H9 (cell line): ENCODE measurements at regions not wholly inside any gene's neighbourhood (a gene's known extent, or its start where the extent isn't known, plus 50 kb on each side); places are given as distances from the start of the nearest gene placed in this dataset.

Experiments used
- DNase-seq: peaks from one replicate; pipeline ENCODE4 v3.0.0-alpha.2; 2017
- H2AFZ ChIP-seq: one replicate; pipeline ENCODE4 v1.6.1; 2013; ENCODE audit warnings: mild to moderate bottlenecking, low read length, control low read depth, moderate library complexity
- H2AK5ac ChIP-seq: 2 replicates; pipeline ENCODE4 v1.6.1; 2013; ENCODE audit warnings: low read length, control low read depth, mixed read lengths; ENCODE audit not compliant: insufficient read length
- H2BK120ac ChIP-seq: one replicate; pipeline ENCODE4 v1.6.1; 2013; ENCODE audit warnings: low read depth, mild to moderate bottlenecking, low read length, control low read depth, inconsistent platforms; ENCODE audit not compliant: poor library complexity, severe bottlenecking
- H2BK12ac ChIP-seq: 2 replicates; pipeline ENCODE4 v1.6.1; 2013; ENCODE audit warnings: low read length, control low read depth, mixed read lengths, low read depth; ENCODE audit not compliant: insufficient read length
- H2BK15ac ChIP-seq: 2 replicates; pipeline ENCODE4 v1.6.1; 2013; ENCODE audit warnings: low read depth, low read length, control low read depth
- H2BK20ac ChIP-seq: one replicate; pipeline ENCODE4 v1.6.1; 2013; ENCODE audit warnings: low read depth, mild to moderate bottlenecking, low read length, control low read depth, inconsistent platforms; ENCODE audit not compliant: poor library complexity, severe bottlenecking
- H2BK5ac ChIP-seq: 2 replicates; pipeline ENCODE4 v1.6.1; 2013; ENCODE audit warnings: low read length, control low read depth, mixed read lengths; ENCODE audit not compliant: insufficient read length
- H3K14ac ChIP-seq: 2 replicates; pipeline ENCODE4 v1.6.1; 2013; ENCODE audit warnings: low read length, control low read depth; ENCODE audit not compliant: insufficient read depth
- H3K18ac ChIP-seq: 2 replicates; pipeline ENCODE4 v1.6.1; 2013; ENCODE audit warnings: low read depth, mild to moderate bottlenecking, mixed read lengths, low read length, control low read depth; ENCODE audit not compliant: insufficient read length
- H3K23ac ChIP-seq: 2 replicates; pipeline ENCODE4 v1.6.1; 2013; ENCODE audit warnings: low read length, control low read depth, mixed read lengths, low read depth; ENCODE audit not compliant: insufficient read length
- H3K23me2 ChIP-seq: 2 replicates; pipeline ENCODE4 v1.6.1; 2013; ENCODE audit warnings: low read depth, mild to moderate bottlenecking, mixed read lengths, low read length, control low read depth; ENCODE audit not compliant: insufficient read length, poor library complexity, severe bottlenecking
- H3K27ac ChIP-seq: 2 replicates; pipeline ENCODE4 v1.5.1; 2013; ENCODE audit warnings: low read length, control low read depth, mixed read lengths, low read depth; ENCODE audit not compliant: insufficient read length
- H3K27me3 ChIP-seq: 2 replicates; pipeline ENCODE4 v1.6.1; 2013; ENCODE audit warnings: low read length, control low read depth, inconsistent platforms; ENCODE audit not compliant: insufficient read depth
- H3K4ac ChIP-seq: 2 replicates; pipeline ENCODE4 v1.6.1; 2013; ENCODE audit warnings: low read depth, mild to moderate bottlenecking, control low read depth, inconsistent platforms, low read length, moderate library complexity
- H3K4me1 ChIP-seq: 2 replicates; pipeline ENCODE4 v1.6.1; 2013; ENCODE audit warnings: low read length, control low read depth, inconsistent platforms; ENCODE audit not compliant: insufficient read depth
- H3K4me2 ChIP-seq: 2 replicates; pipeline ENCODE4 v1.6.1; 2013; ENCODE audit warnings: low read length, control low read depth, mixed read lengths; ENCODE audit not compliant: insufficient read length, insufficient read depth
- H3K56ac ChIP-seq: 2 replicates; pipeline ENCODE4 v1.6.1; 2013; ENCODE audit warnings: low read depth, mild to moderate bottlenecking, mixed read lengths, low read length, control low read depth; ENCODE audit not compliant: insufficient read length
- H3K79me1 ChIP-seq: 2 replicates; pipeline ENCODE4 v1.6.1; 2013; ENCODE audit warnings: low read depth, mild to moderate bottlenecking, moderate library complexity, low read length, control low read depth, inconsistent platforms; ENCODE audit not compliant: insufficient read depth, poor library complexity, severe bottlenecking
- H3K79me2 ChIP-seq: 2 replicates; pipeline ENCODE4 v1.6.1; 2013; ENCODE audit warnings: low read length, control low read depth, inconsistent platforms; ENCODE audit not compliant: insufficient read depth
- H3K9ac ChIP-seq: 2 replicates; pipeline ENCODE4 v1.6.1; 2013; ENCODE audit warnings: low read length, control low read depth, mixed read lengths; ENCODE audit not compliant: insufficient read length; ENCODE audit errors: extremely low read depth
- H3K9me3 ChIP-seq: one replicate; pipeline ENCODE4 v1.6.1; 2013; ENCODE audit warnings: low read depth, low read length, inconsistent platforms; ENCODE audit not compliant: control insufficient read depth
- H3T11ph ChIP-seq: one replicate; pipeline ENCODE4 v1.6.1; 2013; ENCODE audit warnings: mild to moderate bottlenecking, low read length, control low read depth, inconsistent platforms
- H4K20me1 ChIP-seq: one replicate; pipeline ENCODE4 v1.6.1; 2013; ENCODE audit not compliant: control insufficient read depth, insufficient read length, insufficient read depth
- H4K5ac ChIP-seq: 2 replicates; pipeline ENCODE4 v1.6.1; 2013; ENCODE audit warnings: low read depth, mild to moderate bottlenecking, mixed read lengths, low read length, control low read depth; ENCODE audit not compliant: insufficient read length
- H4K8ac ChIP-seq: replicated peaks from 2 replicates; pipeline ENCODE4 v1.6.1; 2013; ENCODE audit warnings: low read length, control low read depth, mixed read lengths, low read depth; ENCODE audit not compliant: insufficient read length
- H4K91ac ChIP-seq: 2 replicates; pipeline ENCODE4 v1.6.1; 2013; ENCODE audit warnings: low read depth, mild to moderate bottlenecking, moderate library complexity, mixed read lengths, low read length, control low read depth; ENCODE audit not compliant: insufficient read length
- H3K27ac Mint-ChIP-seq, 3 experiments: 2 replicates in 2 of 3; 3 replicates in 1 of 3; pipeline ENCODE4 v1.8.0; 2020 to 2021; ENCODE audit warnings: mixed read lengths in 3 of 3, mild to moderate bottlenecking in 1 of 3, moderate library complexity in 1 of 3
- H3K27me3 Mint-ChIP-seq: 2 replicates; pipeline ENCODE4 v1.8.0; 2021; ENCODE audit warnings: low read depth, mild to moderate bottlenecking, moderate library complexity, mixed read lengths
- H3K36me3 Mint-ChIP-seq, 3 experiments: 2 replicates in 2 of 3; 3 replicates in 1 of 3; pipeline ENCODE4 v1.8.0; 2020 to 2021; ENCODE audit warnings: low read depth in 3 of 3, mixed read lengths in 3 of 3; ENCODE audit not compliant: insufficient read depth in 1 of 3
- H3K4me1 Mint-ChIP-seq, 2 experiments: 2 replicates each; pipeline ENCODE4 v1.8.0; 2020; ENCODE audit warnings: mixed read lengths in 2 of 2
- H3K4me3 Mint-ChIP-seq, 2 experiments: 2 replicates in 1 of 2; 3 replicates in 1 of 2; pipeline ENCODE4 v1.8.0; 2020 to 2021; ENCODE audit warnings: mild to moderate bottlenecking in 2 of 2, mixed read lengths in 2 of 2, moderate library complexity in 1 of 2
- H3K9me3 Mint-ChIP-seq, 2 experiments: 2 replicates in 1 of 2; 3 replicates in 1 of 2; pipeline ENCODE4 v1.8.0; 2020; ENCODE audit warnings: mild to moderate bottlenecking in 2 of 2, mixed read lengths in 2 of 2, moderate library complexity in 1 of 2
- WGBS: extraction: QIAGEN DNeasy Blood & Tissue Kit; methylation state at CpG from one replicate; pipeline ENCODE4 v1.1.7; 2013; ENCODE audit warnings: missing lambda C conversion rate, low lambda C conversion rate, mixed read lengths; ENCODE audit not compliant: insufficient read length; ENCODE audit errors: extremely low coverage; 5-methylcytosine and 5-hydroxymethylcytosine counted together
- TF ChIP-seq, protein P1 (sequence below): fragments of 200-600 bp; sonication (generic); conservative IDR thresholded peaks from 3 replicates; pipeline ENCODE4 v1.8.0; 2021; ENCODE audit warnings: antibody characterized with exemption, mild to moderate bottlenecking

DNA sequence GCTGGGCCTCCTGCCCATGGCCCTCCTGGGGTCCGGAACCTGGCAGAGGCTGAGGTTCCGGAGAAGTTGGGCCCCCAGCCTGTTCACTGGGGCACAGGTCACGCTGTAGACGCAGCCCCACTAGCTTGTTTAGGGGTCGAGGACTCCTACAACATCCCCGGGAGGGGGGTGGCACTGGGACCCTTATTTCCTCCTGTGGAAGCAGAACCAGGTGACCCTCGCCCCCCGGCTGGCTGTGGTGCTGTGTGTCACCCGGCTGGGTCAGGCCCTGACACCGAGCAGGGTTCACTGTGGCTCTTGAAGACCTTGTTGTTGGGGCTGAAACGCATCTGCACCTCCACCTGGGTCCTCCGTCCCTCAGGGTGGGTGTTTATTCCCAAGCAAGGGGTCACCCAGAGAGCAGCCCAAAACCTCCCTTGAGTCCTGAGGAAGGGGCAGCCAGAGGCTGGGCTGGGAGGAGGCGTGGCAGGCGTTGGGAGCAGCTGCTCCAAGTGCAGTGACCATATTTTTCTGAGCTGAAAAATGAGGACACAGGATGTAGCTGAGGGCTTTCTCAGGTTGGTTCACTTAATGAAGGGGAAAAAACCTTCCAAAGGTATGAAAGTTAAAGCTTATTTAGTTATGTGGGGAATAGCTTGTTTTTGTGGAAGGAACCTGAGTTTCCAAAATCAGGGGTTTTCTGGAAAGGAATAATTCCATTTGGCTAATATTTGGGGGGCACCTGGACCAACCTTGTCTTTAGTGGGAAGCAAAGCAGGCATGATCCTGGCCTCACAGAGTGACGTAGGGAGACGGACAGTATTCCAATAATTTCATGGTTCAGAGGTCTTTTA, 164.7 kb upstream of the IER5L start:
- H2BK5ac ChIP-seq = no peak overlapping the region
- no peak overlapping the region for H3K14ac ChIP-seq
- no peak overlapping the region for H2BK15ac ChIP-seq
- no peak overlapping the region for H4K8ac ChIP-seq
- H3K23ac ChIP-seq = no peak overlapping the region
- DNase-seq = no peak
- no peak overlapping the region for H2BK120ac ChIP-seq
- no peak overlapping the region for H3K4me2 ChIP-seq
- no peaks in the 10 kb centered on the region for H3K79me2 ChIP-seq
- no peak overlapping the region for H4K91ac ChIP-seq
- Mint-ChIP-seq H3K27me3 (no peaks in the 10 kb centered on the region; the same call in 1 of the 2 replicates), H3K9me3 (no peaks in the 10 kb centered on the region), H3K4me3 (no peak overlapping the region; a peak in 1 of 5 replicates), H3K27ac (no peak overlapping the region), H3K4me1 (peaks cover 2 to 6% of the 10 kb centered on the region in 2 experiments), H3K36me3 (peaks cover 0 to 5% (median 0%) of the 10 kb centered on the region in 3 experiments; a peak in 1 of 7 replicates)
- no peak overlapping the region for H3K9ac ChIP-seq
- H4K5ac ChIP-seq = no peak overlapping the region
- H2AFZ ChIP-seq = no peak overlapping the region
- H3K4me1 ChIP-seq = peaks cover under 1% of the 10 kb centered on the region; the same call in 1 of the 2 replicates
- H3K4ac ChIP-seq = no peak overlapping the region
- H3K27me3 ChIP-seq = no peaks in the 10 kb centered on the region
- H3K18ac ChIP-seq = no peak overlapping the region
- H3T11ph ChIP-seq = no peak overlapping the region
- no CpG with 5 or more reads among the region's 16 CpGs for WGBS
- H3K79me1 ChIP-seq = no peaks in the 10 kb centered on the region
- H2AK5ac ChIP-seq = no peak overlapping the region
- H2BK12ac ChIP-seq = no peak overlapping the region
- H3K23me2 ChIP-seq = no peaks in the 10 kb centered on the region
- H4K20me1 ChIP-seq = no peaks in the 10 kb centered on the region
- no peak overlapping the region for H2BK20ac ChIP-seq
- H3K9me3 ChIP-seq = no peaks in the 10 kb centered on the region
- H3K56ac ChIP-seq = no peak overlapping the region
- TF ChIP-seq, protein P1, sequence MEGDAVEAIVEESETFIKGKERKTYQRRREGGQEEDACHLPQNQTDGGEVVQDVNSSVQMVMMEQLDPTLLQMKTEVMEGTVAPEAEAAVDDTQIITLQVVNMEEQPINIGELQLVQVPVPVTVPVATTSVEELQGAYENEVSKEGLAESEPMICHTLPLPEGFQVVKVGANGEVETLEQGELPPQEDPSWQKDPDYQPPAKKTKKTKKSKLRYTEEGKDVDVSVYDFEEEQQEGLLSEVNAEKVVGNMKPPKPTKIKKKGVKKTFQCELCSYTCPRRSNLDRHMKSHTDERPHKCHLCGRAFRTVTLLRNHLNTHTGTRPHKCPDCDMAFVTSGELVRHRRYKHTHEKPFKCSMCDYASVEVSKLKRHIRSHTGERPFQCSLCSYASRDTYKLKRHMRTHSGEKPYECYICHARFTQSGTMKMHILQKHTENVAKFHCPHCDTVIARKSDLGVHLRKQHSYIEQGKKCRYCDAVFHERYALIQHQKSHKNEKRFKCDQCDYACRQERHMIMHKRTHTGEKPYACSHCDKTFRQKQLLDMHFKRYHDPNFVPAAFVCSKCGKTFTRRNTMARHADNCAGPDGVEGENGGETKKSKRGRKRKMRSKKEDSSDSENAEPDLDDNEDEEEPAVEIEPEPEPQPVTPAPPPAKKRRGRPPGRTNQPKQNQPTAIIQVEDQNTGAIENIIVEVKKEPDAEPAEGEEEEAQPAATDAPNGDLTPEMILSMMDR = no peak
- H3K27ac ChIP-seq = no peak overlapping the region
